ENCODE measurements at regions not wholly inside any gene's neighbourhood (a gene's known extent, or its start where the extent isn't known, plus 50 kb on each side); places are given as distances from the start of the nearest gene placed in this dataset.

GRCh38 chr1:230568008-230568407 is 74.3 kb upstream of the COG2 start:
- TF ChIP-seq CTCF (IDR thresholded peaks at IDR 0.05; ENCODE audit: borderline replicate concordance, extremely low read depth, low read length, poor library complexity, severe bottlenecking), result no peak
- no peak for TF ChIP-seq EZH2 (IDR thresholded peaks at IDR 0.05; ENCODE audit: borderline replicate concordance, low read depth, low read length, severe bottlenecking)
